ENCODE measurements at regions not wholly inside any gene's neighbourhood (a gene's known extent, or its start where the extent isn't known, plus 50 kb on each side); places are given as distances from the start of the nearest gene placed in this dataset.

GRCh38 chr10:8594711-8595110, 540.2 kb downstream of the GATA3 start:
- TF ChIP-seq, protein P1, sequence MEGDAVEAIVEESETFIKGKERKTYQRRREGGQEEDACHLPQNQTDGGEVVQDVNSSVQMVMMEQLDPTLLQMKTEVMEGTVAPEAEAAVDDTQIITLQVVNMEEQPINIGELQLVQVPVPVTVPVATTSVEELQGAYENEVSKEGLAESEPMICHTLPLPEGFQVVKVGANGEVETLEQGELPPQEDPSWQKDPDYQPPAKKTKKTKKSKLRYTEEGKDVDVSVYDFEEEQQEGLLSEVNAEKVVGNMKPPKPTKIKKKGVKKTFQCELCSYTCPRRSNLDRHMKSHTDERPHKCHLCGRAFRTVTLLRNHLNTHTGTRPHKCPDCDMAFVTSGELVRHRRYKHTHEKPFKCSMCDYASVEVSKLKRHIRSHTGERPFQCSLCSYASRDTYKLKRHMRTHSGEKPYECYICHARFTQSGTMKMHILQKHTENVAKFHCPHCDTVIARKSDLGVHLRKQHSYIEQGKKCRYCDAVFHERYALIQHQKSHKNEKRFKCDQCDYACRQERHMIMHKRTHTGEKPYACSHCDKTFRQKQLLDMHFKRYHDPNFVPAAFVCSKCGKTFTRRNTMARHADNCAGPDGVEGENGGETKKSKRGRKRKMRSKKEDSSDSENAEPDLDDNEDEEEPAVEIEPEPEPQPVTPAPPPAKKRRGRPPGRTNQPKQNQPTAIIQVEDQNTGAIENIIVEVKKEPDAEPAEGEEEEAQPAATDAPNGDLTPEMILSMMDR (IDR thresholded peaks at IDR 0.05): no peak
- no peak for TF ChIP-seq POLR2AphosphoS5 (IDR thresholded peaks at IDR 0.05)
